Glomerular visceral epithelial cell (primary cell): ENCODE measurements at regions not wholly inside any gene's neighbourhood (a gene's known extent, or its start where the extent isn't known, plus 50 kb on each side); places are given as distances from the start of the nearest gene placed in this dataset.
A peak's percentile ranks its signal among the peaks of the same experiment; 100 is the strongest.

Experiments used
- DNase-seq: peaks from one replicate; pipeline ENCODE4 v3.0.0-alpha.2; 2016; ENCODE audit errors: extremely low spot score

DNA sequence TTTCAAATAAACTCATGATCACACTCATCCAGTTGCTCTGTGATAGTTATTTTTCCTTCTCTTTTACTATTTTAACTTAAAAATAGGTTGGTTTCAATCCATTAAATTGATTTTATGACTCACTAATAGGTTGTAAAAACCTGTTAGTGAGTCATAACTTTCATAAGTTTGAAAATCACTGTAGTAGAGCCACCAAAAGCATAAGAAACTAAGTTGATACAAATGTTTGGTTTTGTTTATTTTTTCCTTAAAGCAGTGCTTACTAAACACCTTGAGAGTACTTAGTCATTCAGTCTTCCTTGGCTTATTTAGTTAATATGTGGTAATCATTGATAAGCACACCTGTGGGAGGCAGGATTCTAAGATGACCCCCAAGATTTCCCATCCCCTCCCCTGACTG, 312.1 kb upstream of the MAN1A1 start:
- DNase-seq: no peak

DNA sequence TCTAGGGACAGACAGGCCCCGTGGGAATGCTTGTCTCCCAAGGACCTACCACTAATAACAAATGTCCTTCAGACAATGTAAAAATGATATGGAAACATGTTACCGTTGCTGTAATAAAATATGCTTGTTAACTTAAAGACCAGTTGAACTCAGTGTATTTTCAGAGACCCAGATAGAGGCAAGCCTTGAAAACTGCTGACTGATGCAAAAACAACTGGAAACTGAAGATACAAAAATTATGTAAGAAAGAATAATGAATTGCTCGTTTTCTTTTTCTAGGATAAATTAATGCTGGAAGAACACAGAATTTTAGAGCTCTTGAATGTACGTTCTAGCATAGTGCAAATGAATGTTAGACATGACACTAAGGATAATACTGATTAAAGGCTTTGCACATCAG, 311.5 kb upstream of the MAN1A1 start:
- DNase-seq: no peak

DNA sequence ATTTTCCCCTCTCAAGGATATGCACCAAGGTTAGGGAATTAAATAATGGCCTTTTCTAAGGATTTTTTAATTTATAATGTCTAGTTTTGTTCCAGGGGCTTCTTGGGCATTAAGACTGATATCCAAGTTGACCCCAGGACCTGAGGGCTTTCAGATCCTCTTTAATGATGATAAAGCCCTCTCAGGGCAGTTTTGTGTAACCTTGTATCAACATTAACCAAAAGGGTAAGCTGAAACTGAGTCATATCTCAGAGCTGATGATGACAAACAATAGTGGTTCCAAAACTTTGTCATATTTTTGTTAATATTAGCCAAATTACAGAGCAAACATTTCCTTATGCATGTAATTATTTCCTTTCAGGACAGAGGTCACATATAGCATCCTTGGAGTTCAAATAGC, 309.4 kb upstream of the MAN1A1 start:
- DNase-seq: no peak

DNA sequence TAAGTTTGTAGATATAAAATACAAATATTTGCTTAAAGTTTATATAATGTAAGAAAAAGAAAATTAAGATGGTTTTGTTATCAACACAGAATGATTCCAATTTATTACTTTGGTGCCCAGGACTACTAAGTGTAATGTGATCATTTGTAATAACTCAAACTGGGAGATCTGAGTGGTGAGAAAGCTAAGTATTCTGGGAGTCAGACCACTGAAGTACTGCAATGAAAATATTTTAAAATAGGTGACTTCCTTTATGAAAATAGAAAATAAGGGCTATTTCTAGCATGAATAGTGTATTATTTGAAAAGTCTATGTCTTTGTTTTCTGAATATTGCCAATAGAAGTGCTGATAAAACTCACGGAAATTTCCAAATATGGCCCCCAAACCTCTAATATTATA, 305.6 kb upstream of the MAN1A1 start:
- DNase-seq: no peak

DNA sequence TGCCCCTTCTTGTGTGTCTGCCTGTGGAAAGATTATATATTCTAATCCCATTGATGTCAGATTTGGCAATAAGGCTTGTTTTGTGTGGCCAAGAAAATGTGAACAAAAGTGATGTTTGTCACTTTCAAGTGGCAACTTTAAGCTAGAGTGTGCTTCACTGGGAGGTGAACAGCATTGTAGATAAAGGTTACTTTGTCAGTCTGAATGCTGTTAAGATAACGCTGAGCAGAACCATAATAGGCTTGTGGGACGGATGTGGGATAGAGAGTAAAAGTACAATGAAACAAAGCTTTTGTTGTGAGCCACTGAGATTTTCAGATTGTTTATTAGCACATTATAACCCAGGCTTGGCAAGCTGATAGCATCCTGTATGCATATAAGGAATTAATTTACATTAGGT, 303.8 kb upstream of the MAN1A1 start:
- DNase-seq: no peak

DNA sequence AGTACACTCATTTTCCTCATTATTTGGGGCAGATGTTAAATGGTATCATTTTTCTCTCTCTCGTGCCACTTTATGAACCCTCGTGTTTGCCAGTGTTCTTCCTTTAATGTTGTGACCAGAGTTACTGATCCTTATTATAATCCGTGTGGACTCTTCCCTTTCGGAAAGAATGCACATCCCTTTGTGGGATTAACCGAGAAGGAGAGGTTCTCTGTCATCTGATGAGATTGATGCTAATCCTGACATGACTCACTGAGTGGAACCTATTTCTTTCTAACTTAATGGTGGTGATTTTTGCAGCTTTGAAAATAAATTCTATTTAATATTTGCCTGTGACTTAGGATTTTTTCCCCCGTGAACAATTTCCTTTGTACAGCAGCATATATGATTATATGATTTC, 300.0 kb upstream of the MAN1A1 start:
- DNase-seq: no peak

DNA sequence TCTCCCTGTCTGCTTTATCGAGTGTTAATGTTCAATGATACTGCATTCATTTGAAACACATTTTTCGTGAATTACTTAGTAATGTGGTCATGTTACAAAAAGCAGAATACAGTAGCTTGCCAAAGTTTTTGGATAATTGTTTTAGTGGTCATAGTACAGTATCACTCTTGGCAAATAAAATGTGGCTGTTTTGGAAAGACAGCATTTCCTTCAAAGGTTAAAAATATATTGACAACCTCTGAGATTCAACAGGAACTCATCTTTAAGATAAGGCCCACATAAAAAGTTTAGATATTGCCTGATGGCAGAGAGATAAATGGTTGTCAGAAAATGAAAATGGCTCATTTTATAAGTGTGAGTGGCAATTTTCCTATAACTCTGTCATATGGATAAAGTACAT, 297.7 kb upstream of the MAN1A1 start:
- DNase-seq: no peak

DNA sequence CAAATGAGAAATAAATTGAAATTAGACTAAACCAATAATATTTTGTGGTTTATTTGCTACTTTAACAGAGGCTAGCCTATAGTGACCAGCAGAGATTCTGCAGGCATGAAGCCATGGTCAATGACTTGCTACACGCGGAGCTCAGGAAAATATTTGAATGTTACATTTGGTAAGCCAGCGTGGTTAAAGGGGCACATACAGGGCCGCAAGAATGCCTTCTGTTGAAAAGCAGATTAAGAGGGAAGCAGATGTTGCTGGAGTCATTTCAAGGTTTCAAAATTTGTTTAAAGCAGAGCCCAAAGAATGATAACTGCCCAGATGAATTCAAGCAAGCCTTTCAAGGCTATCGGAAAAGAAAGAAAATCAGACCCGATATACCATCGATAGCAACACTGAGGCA, 294.3 kb upstream of the MAN1A1 start:
- DNase-seq: no peak

DNA sequence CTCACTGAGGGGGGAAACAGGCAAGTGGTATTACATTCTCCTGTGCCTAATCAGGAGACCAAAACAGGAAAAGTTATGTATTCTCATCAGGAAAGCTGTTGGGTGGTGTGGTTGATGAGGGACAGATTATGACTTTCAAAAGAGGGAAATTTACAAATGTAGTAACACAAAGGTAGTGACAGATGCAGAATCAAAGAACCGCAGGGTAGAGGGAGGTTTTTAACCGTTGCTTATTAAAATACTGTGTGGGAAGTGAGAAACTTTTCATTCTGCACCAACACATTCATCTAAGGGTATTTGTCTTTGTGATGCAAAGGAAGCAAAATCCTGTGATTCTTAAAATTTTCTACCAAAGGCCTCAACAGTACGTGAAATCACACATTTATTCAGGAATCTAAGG, 288.2 kb upstream of the MAN1A1 start:
- DNase-seq: no peak

DNA sequence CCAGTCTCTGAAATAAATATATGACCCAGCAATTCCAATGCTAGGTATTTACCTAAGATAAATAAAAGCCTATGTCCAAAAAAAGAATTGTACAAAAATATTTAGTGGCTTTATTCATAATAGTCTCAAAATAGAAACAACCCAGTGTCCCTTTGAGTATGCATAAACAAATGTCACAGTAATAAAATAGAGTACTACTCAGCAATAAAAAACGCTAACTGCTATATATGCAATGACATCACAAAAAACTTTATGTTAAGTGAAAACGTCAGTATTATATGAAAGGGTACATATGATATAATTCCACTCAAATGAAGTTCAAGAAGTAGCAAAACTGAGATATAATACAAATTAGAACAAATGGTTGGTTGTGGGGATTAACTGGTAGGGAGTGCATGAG, 286.5 kb upstream of the MAN1A1 start:
- no peak for DNase-seq

DNA sequence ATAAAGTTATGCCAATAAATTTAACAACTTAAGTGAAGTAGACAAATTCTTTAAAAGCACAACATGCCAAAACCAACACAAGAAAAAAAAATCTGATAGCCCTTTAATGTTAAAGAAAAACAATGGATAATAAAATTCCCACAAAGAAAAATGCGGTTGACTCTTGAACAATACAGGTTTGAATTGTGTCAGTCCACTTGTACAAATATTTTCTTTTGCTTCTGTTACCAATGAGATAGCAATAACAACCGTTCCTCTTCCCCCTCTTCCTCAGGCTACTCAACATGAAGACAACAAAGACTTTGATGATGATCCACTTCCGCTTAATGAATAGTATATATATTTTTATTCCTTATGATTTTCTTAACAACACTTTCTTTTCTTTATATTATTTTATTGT, 283.9 kb upstream of the MAN1A1 start:
- DNase-seq: no peak

DNA sequence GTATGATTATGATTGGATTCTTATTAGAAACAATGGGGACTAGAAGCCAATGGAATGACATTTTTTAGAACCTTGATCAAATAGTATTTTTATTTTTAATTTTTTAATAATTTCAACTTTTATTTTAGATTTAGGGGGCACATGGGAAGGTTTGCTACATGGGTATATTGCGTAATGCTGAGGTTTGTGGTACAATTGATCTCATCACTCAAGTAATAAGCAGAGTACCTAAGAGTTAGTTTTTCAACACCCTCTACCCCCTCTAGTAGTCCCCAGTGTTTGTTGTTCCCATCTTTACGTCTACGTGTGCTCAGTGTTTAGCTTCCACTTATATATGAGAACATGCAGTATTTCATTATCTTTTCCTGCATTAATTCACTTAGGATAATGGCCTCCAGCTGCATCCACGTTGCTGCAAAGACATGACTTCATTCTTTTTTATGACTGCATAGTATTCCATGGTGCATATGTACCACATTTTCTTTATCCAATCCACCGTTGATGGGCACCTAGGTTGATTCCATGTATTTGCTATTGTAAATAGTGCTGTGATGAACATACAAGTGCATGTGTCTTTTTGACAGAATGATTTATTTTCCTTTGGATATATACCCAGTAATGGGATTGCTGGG, 281.1 kb upstream of the MAN1A1 start:
- no peak for DNase-seq

DNA sequence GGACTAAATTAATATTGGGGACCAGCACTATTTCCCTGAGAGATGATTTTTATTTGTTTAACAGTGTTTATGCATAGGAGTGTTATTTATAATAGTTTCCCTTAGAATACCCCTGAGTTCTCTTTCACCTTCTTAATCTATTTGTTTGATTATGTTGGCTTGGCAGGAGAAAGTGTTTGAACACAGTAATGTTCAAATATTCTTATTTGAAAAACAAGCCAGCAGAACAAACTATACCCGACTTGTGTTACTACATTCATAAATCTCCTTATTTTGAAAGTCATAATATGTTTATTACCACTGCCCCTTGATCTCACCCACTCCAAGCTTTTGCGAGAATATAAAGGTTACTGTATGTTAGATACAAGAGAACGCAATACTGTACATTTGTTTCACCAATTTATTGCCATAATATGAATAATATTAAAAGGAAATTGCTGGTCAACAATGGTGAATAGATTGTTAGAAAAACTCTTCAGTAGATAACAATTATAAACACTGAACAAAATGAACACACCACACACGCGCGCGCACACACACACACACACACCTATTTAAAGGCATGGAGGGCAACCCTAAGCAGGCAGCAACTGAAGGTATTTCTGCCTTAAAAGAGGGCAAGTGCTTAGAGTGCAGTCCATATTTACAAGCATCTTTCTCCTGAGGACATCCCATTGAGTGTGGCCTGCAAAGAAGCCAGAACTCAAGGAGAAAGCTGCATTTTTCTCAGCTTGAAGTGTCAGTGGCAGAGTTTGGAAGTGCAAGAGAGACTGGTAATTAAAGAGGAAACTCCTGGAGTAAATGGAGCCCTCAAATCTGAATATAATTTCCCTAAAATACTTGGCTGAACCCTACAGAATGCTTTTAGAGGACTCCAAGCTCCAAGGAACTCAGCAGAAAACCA, 279.4 kb upstream of the MAN1A1 start:
- no peak for DNase-seq

DNA sequence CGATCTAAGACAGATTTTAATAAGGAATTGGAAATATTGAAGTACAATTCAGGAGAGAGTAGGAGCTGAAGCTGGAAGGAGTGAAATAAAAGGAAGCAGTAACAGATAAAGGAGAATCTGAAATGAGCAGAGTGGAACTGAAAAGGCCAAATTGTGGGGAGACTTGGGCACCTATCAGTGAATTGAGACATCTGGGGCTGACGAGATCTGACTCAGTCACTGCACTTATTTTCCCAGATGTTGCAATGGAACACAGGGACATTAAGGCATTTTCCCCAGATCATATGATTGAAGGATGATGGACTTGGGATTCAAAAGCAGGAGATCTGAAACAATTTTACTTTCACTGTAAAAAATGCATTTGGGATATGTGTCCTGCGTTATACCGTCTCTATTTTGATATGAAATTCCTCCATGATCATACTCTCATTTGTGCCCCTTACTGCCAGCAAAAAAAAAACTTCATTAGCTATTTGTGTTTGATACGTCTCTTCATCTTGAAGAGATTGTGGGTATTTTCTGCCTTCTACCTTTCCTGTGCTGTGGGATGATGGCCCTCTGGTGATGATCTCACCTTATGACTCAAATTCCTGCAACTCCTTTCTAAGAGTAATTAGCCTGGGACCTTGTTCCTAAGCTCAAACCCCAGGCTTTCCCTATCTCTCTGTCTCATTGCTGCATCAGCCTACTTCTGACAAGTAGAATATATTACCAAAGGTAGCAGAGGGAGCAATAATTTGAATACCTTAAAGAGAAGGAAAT, 278.5 kb upstream of the MAN1A1 start:
- DNase-seq: peak; percentile 40

DNA sequence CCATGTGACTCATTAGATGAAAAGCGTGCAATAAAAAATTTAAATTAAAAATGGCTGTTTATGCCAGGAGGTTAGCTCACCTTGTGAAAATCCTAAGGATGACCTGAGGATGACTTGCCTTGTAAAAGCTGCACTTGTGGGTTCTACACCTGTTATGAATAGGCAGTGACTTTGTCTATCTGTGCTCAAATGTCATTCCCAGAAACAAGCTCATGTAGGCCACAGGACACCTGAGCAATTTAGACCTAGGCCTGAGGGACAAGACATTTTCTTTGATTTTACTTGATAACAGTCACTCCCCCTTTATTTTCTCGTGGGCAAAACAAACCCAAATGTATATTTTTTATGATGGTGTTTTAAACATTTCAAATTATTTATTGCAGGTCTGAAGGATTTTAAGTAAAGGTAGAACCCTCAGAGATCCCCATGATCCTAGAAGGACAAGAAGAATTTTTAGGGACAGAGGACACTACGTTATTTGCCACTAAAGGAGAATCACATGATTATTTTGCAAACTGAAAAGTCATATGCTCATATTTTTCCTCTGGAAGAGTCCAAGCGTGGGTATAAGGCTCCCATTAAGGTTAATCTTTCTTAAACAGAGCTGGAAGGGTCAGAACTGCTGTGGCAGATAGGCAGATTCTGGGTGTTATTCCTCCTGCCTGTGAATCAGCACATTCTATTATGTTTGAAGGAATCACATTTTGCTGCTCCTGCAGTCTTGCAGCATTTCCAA, 277.5 kb upstream of the MAN1A1 start:
- no peak for DNase-seq

DNA sequence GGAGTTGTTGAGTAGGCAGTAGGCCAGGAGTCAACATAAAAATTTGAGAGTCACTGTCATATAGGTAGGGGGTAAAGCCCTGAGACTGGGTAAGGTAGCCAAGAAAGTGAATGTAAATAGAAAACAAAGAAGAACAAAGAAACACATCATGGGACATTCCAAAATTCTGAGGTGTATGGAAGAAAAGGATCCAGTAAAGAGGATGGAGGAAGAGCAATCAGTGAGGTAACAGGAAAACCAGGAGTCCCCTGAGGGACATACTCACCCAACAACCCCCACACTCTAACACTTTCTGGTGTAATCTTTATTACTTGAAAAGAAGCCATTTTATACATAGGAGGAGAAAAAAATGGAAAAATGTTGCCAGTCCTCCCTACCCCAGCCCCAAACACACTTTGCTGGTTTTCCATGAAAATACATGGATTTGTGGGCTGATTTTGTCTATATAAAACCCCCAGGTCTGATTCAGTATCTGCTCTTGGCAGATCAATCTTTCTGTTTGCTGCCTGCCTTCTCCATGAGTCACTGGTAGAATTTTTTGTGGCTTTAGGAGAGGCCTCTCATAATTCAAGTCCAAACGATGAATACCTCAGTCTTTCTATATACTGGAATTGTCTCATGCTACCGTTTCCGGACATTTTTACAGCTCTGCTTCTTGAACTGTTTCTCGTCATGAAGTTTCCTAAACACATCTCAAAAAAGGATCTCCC, 271.4 kb upstream of the MAN1A1 start:
- DNase-seq: peak; percentile 74

DNA sequence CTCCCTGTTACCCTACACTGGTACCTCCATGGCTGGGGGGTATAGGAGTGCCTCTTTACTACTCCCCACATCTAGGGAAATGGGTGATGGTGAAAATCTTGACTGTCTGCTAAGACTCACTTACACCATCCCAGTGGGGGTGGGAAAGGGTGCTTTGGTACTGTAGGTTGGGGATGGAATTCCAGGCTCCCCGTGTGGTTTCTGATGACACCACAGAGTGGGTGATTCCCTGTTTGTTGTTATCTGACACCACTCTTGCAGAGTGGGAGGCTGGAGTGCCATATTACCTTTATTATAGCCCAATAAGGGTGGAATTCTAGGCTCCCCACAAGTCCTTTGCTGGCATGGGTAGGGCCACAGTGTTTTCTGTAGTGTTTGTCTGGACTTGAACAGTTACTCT, 264.6 kb upstream of the MAN1A1 start:
- no peak for DNase-seq

DNA sequence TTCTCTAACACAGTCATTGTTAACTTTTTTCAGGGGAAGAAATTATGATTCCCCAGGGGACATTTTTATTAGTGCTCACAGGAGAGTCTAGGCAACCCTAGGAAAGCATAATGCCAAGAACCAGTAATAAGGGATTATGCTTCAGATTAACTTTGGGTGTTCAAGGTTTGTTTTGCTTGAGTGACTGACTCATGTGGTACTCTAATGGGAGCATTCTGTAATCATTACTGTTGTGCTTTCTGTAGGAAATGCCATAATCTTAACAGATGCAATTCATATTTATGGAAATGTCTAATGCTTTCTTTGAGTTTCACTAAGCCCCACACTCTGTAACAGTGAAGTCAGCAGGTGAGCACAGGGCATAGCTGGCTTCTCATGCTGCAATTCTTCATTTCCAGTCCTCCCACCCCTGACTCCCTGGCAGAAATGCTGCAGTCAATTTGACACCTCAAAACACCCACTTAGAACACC, 263.4 kb upstream of the MAN1A1 start:
- no peak for DNase-seq

DNA sequence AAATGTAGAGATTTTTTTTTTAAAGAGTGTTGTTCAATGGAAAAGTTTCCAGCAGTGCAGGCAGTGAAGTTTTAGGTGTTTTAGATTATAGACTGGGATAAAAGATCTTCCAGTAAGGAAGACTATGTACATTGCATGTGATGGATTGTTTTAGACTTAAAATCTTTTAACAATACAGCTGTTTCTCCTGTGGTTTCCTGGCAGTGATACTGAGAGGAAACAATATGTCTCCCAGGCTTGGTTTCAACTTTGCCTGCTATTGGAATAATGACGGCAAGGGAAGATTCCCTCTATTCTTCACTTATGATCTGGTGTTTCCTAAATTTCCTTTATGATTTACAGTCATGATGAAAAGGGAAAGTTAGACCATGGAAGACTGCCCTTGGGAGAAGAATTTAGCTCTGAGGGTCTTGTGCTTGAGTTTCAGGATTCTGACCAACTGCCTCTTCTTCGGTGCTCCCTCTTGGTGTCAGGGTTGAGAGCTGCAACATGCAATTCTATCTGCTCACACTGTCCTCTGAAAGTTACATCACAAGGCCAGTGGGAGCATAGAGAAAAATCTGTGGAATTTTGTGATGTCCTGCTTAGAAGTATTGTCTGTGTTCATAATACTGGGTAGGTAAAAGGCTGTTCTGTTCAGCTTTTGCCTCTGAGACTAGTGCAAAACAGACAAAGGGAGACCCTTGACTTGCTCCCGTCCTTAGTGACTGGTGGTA, 262.8 kb upstream of the MAN1A1 start:
- DNase-seq: no peak

DNA sequence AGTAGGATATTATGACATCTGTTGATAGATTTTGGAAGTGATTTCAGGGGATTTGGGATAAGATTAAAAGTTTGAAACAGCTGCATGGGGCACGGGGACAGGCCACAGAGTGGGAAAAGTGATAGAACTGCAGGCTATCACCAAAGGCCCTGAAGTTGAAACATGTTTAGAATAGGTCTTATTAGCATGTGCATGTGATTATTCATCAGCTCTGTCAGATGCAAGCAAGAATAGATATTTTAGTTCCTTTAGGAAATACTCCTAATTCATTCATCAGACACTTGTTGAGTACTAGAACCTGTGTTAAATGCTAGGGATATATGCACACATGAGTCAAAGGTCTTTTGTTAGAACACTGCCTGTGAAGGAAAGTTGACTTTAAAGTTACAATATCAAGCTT, 261.2 kb upstream of the MAN1A1 start:
- DNase-seq: no peak

DNA sequence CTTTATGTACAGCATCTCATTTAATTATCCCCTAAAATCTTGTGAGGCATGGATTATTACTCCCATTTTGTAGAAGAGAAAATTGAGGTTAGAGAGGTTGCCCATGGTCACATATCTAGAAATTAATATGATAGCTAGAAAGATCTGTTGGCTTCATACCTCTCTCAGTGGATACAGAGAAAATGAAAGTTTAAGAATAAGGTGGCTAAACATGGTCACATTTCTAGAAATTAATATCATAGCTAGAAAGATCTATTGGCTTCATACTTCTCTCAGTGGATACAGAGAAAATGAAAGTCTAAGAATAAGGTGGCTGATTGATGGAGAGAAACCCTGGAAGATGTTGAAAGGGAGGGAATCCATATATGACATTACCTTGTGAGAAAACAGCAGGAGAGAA, 260.7 kb upstream of the MAN1A1 start:
- no peak for DNase-seq
